Adrenal gland (tissue), 5 donors: ENCODE measurements at regions not wholly inside any gene's neighbourhood (a gene's known extent, or its start where the extent isn't known, plus 50 kb on each side); places are given as distances from the start of the nearest gene placed in this dataset.

Experiments used
- POLR2A ChIP-seq, 2 donors: fragments of 450-650 bp; IDR thresholded peaks; one replicate each; pipeline ENCODE4 v1.6.1; 2017; ENCODE audit warnings: antibody characterized with exemption in 2 of 2, mild to moderate bottlenecking in 2 of 2, moderate library complexity in 1 of 2
- TF ChIP-seq, protein P1 (sequence below), 6 experiments: fragments of 450-650 bp in 4 of 6; fragments of 200-600 bp in 2 of 6; sonication (generic) in 1 of 6; IDR thresholded peaks; 1 replicate in 5 of 6; 2 replicates in 1 of 6; pipeline versions ENCODE4 v1.5.1 to v1.8.0; 2016 to 2021; ENCODE audit warnings: antibody characterized with exemption in 6 of 6, mild to moderate bottlenecking in 2 of 6, moderate library complexity in 1 of 6
- donor health status: DM: no; HTN: no; CAD: no.

DNA sequence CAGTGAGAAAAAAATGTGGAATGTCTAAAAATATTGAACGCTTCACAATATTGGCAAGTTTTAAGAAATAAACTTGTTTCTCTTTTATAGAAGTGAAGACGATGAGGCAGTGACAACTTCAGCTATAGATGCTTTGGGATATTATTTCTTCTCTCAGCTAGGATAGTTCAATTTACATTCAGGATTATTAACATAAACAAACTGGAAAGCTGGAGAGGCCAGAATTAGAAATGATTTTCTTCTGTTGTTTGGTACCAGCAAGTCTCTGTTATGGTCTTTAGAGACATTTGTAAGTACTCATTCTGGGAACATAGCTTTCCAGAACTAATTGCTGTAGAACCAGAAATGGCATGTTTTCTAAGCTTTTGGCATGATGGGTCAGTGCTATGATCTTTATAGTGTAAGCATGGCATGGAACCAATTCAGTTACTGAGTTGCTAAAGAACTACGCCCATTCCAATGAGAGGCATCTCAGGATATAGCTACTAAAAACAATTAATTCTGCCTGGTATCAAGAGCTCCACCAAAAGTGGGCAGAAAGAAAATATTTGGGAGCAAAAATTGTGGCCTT is 599.5 kb upstream of the B3GALT2 start:
- TF ChIP-seq, protein P1, sequence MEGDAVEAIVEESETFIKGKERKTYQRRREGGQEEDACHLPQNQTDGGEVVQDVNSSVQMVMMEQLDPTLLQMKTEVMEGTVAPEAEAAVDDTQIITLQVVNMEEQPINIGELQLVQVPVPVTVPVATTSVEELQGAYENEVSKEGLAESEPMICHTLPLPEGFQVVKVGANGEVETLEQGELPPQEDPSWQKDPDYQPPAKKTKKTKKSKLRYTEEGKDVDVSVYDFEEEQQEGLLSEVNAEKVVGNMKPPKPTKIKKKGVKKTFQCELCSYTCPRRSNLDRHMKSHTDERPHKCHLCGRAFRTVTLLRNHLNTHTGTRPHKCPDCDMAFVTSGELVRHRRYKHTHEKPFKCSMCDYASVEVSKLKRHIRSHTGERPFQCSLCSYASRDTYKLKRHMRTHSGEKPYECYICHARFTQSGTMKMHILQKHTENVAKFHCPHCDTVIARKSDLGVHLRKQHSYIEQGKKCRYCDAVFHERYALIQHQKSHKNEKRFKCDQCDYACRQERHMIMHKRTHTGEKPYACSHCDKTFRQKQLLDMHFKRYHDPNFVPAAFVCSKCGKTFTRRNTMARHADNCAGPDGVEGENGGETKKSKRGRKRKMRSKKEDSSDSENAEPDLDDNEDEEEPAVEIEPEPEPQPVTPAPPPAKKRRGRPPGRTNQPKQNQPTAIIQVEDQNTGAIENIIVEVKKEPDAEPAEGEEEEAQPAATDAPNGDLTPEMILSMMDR (IDR thresholded peaks at IDR 0.05) = no peak
- TF ChIP-seq POLR2A (IDR thresholded peaks at IDR 0.05) = no peak
